Tibial artery (tissue), 4 donors: ENCODE measurements at regions not wholly inside any gene's neighbourhood (a gene's known extent, or its start where the extent isn't known, plus 50 kb on each side); places are given as distances from the start of the nearest gene placed in this dataset.

Experiments used
- DNase-seq, 2 donors: peaks; one replicate each; pipeline ENCODE4 v3.0.0-alpha.2; 2019
- H3K27ac ChIP-seq, 2 donors: fragments of 200-600 bp; sonication (generic) in 1 of 2; 1 replicate in 1 of 2; 2 replicates in 1 of 2; pipeline ENCODE4 v1.5.1; 2018 to 2019; ENCODE audit warnings: mild to moderate bottlenecking in 1 of 2
- H3K27me3 ChIP-seq, 2 donors: fragments of 200-600 bp; sonication (generic) in 1 of 2; one replicate each; pipeline versions ENCODE4 v1.5.1 to v1.6.0; 2016 to 2019
- H3K36me3 ChIP-seq, 3 donors: fragments of 200-600 bp; sonication (generic) in 2 of 3; one replicate each; pipeline ENCODE4 v1.5.1; 2016 to 2019; ENCODE audit warnings: mild to moderate bottlenecking in 2 of 3
- H3K4me1 ChIP-seq, 4 donors: fragments of 200-600 bp; sonication (generic) in 2 of 4; 1 replicate in 3 of 4; 2 replicates in 1 of 4; pipeline ENCODE4 v1.5.1; 2016 to 2019
- H3K4me3 ChIP-seq, 2 donors: fragments of 200-600 bp; sonication (generic) in 1 of 2; 1 replicate in 1 of 2; 2 replicates in 1 of 2; pipeline ENCODE4 v1.5.1; 2018 to 2019; ENCODE audit warnings: mild to moderate bottlenecking in 2 of 2
- H3K9me3 ChIP-seq, 3 donors: fragments of 200-600 bp; sonication (generic) in 1 of 3; one replicate each; pipeline ENCODE4 v1.5.1; 2016 to 2019
- CTCF ChIP-seq, 2 experiments: fragments of 200-600 bp in 1 of 2; fragments of 450-650 bp in 1 of 2; IDR thresholded peaks; one replicate each; pipeline ENCODE4 v1.5.1; 2017 to 2019; ENCODE audit warnings: antibody characterized with exemption in 2 of 2, mild to moderate bottlenecking in 1 of 2, moderate library complexity in 1 of 2
- intact Hi-C: fragments of 100-400 bp; cut with DNase I; formaldehyde crosslinking; loops from one replicate; pipeline ENCODE4 v1.15.0; 2023; ENCODE audit warnings: low total_unique reads

GRCh38 chr18:79616651-79617510, 62.7 kb upstream of the CTDP1 start:
- TF ChIP-seq CTCF (IDR thresholded peaks at IDR 0.05), result no peak
- H3K4me3 ChIP-seq, result peak overlapping the region; percentile 24 to 50
- peak overlapping the region in 1 of 2 donors; percentile 44 for H3K27ac ChIP-seq
- peaks cover 0 to 6% of the 10 kb centered on the region in 2 donors for H3K27me3 ChIP-seq
- no peaks in the 10 kb centered on the region for H3K36me3 ChIP-seq
- peaks cover 0 to 8% (median 0%) of the 10 kb centered on the region in 3 donors for H3K9me3 ChIP-seq
- peaks cover 0 to 8% (median 0%) of the 10 kb centered on the region in 4 donors for H3K4me1 ChIP-seq
- peak in 1 of 2 donors; percentile 53 for DNase-seq
- intact Hi-C loops, result no loop called here

GRCh38 chr18:79617511-79618500, 61.8 kb upstream of the CTDP1 start:
- H3K4me1 ChIP-seq, result peaks cover 0 to 8% (median 0%) of the 10 kb centered on the region in 4 donors
- no peak overlapping the region for H3K27ac ChIP-seq
- peaks cover 0 to 2% of the 10 kb centered on the region in 2 donors for H3K27me3 ChIP-seq
- peaks cover 0 to 8% (median 0%) of the 10 kb centered on the region in 3 donors for H3K9me3 ChIP-seq
- TF ChIP-seq CTCF (IDR thresholded peaks at IDR 0.05), result no peak
- H3K36me3 ChIP-seq, result no peaks in the 10 kb centered on the region
- H3K4me3 ChIP-seq, result no peak overlapping the region
- peak in 1 of 2 donors; percentile 62 for DNase-seq
- intact Hi-C loops, result no loop called here

- H3K36me3 ChIP-seq, result no peaks in the 10 kb centered on the region
- DNase-seq, result no peak
- H3K4me3 ChIP-seq, result no peak overlapping the region
- no peaks in the 10 kb centered on the region for H3K27me3 ChIP-seq
- H3K4me1 ChIP-seq, result peaks cover 0 to 16% (median 7%) of the 10 kb centered on the region in 4 donors
- intact Hi-C loops, result no loop called here
- H3K27ac ChIP-seq, result no peak overlapping the region
- TF ChIP-seq CTCF (IDR thresholded peaks at IDR 0.05), result no peak
- H3K9me3 ChIP-seq, result peaks cover 0 to 8% (median 0%) of the 10 kb centered on the region in 3 donors
Measured at GRCh38 chr18:79620576-79621165, 58.9 kb upstream of the CTDP1 start.

GRCh38 chr18:79621501-79621900, 58.1 kb upstream of the CTDP1 start:
- H3K4me3 ChIP-seq, result no peak overlapping the region
- no peaks in the 10 kb centered on the region for H3K27me3 ChIP-seq
- TF ChIP-seq CTCF (IDR thresholded peaks at IDR 0.05), result no peak
- H3K4me1 ChIP-seq, result peaks cover 0 to 14% (median 7%) of the 10 kb centered on the region in 4 donors
- DNase-seq, result no peak
- H3K9me3 ChIP-seq, result peaks cover 0 to 8% (median 0%) of the 10 kb centered on the region in 3 donors
- no peak overlapping the region for H3K27ac ChIP-seq
- intact Hi-C loops, result no loop called here
- no peaks in the 10 kb centered on the region for H3K36me3 ChIP-seq

GRCh38 chr18:79622004-79622403, 57.6 kb upstream of the CTDP1 start:
- Histone ChIP-seq H3K27me3 (no peaks in the 10 kb centered on the region), H3K4me3 (no peak overlapping the region), H3K27ac (no peak overlapping the region), H3K9me3 (peaks cover 0 to 8% (median 0%) of the 10 kb centered on the region in 3 donors), H3K36me3 (no peaks in the 10 kb centered on the region), H3K4me1 (peaks cover 0 to 11% (median 6%) of the 10 kb centered on the region in 4 donors)
- TF ChIP-seq CTCF (IDR thresholded peaks at IDR 0.05), result no peak
- intact Hi-C loops, result no loop called here
- DNase-seq, result no peak
